ENCODE measurements at regions not wholly inside any gene's neighbourhood (a gene's known extent, or its start where the extent isn't known, plus 50 kb on each side); places are given as distances from the start of the nearest gene placed in this dataset.

GRCh38 chr15:37199545-37199944, 99.2 kb upstream of the MEIS2 start:
- Mint-ChIP-seq H3K36me3 (no peaks in the 10 kb centered on the region), H3K27me3 (ENCODE audit: insufficient read depth, low read depth) (no peaks in the 10 kb centered on the region), H3K27ac (no peak overlapping the region), H3K9me3 (no peaks in the 10 kb centered on the region), H3K4me3 (no peak overlapping the region), H3K4me1 (no peaks in the 10 kb centered on the region)
- no peak overlapping the region for H3K27ac ChIP-seq
- no peaks in the 10 kb centered on the region for H3K79me2 ChIP-seq (ENCODE audit: low read depth)
- H3F3A ChIP-seq (ENCODE audit: low read depth), result no peaks in the 10 kb centered on the region
- no peak overlapping the region for H3K9ac ChIP-seq
- H3K4me1 ChIP-seq, result no peaks in the 10 kb centered on the region
- H3K4me3 ChIP-seq, result no peak overlapping the region
- no peaks in the 10 kb centered on the region for H3K9me3 ChIP-seq (ENCODE audit: low read depth)
- no peak overlapping the region for H2AFZ ChIP-seq (replicated peaks)
- no peaks in the 10 kb centered on the region for H3K27me3 ChIP-seq
- no peak overlapping the region for H3K4me2 ChIP-seq
- H3K36me3 ChIP-seq, result no peaks in the 10 kb centered on the region
- H4K20me1 ChIP-seq (ENCODE audit: low read depth), result no peaks in the 10 kb centered on the region
- TF ChIP-seq EZH2 (IDR thresholded peaks at IDR 0.05) (no peak), EZH2phosphoT487 (IDR thresholded peaks at IDR 0.05) (no peak), CTCF (IDR thresholded peaks at IDR 0.05) (no peak)
- DNase-seq (ENCODE audit: low spot score), result no peak

GRCh38 chr15:37203050-37203449, 102.7 kb upstream of the MEIS2 start:
- H3K27me3 Mint-ChIP-seq (ENCODE audit: insufficient read depth, low read depth), result no peaks in the 10 kb centered on the region
- TF ChIP-seq EZH2phosphoT487 (IDR thresholded peaks at IDR 0.05) (no peak), EZH2 (IDR thresholded peaks at IDR 0.05) (no peak), CTCF (IDR thresholded peaks at IDR 0.05) (no peak)
- Histone ChIP-seq H3F3A (ENCODE audit: low read depth) (no peaks in the 10 kb centered on the region), H3K36me3 (no peaks in the 10 kb centered on the region), H3K79me2 (ENCODE audit: low read depth) (no peaks in the 10 kb centered on the region), H2AFZ (replicated peaks) (no peak overlapping the region), H3K4me2 (no peak overlapping the region), H3K4me3 (no peak overlapping the region), H3K9me3 (ENCODE audit: low read depth) (no peaks in the 10 kb centered on the region), H3K9ac (no peak overlapping the region), H4K20me1 (ENCODE audit: low read depth) (no peaks in the 10 kb centered on the region), H3K27ac (no peak overlapping the region), H3K4me1 (no peaks in the 10 kb centered on the region), H3K27me3 (no peaks in the 10 kb centered on the region)
- no peak overlapping the region for H3K4me3 Mint-ChIP-seq
- no peaks in the 10 kb centered on the region for H3K4me1 Mint-ChIP-seq
- no peaks in the 10 kb centered on the region for H3K9me3 Mint-ChIP-seq
- H3K36me3 Mint-ChIP-seq, result no peaks in the 10 kb centered on the region
- H3K27ac Mint-ChIP-seq, result no peak overlapping the region
- DNase-seq (ENCODE audit: low spot score), result no peak

GRCh38 chr15:37204692-37205091, 104.3 kb upstream of the MEIS2 start:
- Mint-ChIP-seq H3K4me1 (no peaks in the 10 kb centered on the region), H3K36me3 (no peaks in the 10 kb centered on the region)

More at GRCh38 chr15:37204692-37205091, 104.3 kb upstream of the MEIS2 start:
- Histone ChIP-seq H3K27ac (no peak overlapping the region), H4K20me1 (ENCODE audit: low read depth) (no peaks in the 10 kb centered on the region), H3K4me2 (no peak overlapping the region), H3F3A (ENCODE audit: low read depth) (no peaks in the 10 kb centered on the region), H3K4me1 (no peaks in the 10 kb centered on the region), H2AFZ (replicated peaks) (no peak overlapping the region), H3K36me3 (no peaks in the 10 kb centered on the region), H3K4me3 (no peak overlapping the region), H3K79me2 (ENCODE audit: low read depth) (no peaks in the 10 kb centered on the region), H3K9me3 (ENCODE audit: low read depth) (no peaks in the 10 kb centered on the region), H3K27me3 (no peaks in the 10 kb centered on the region), H3K9ac (no peak overlapping the region)
- Mint-ChIP-seq H3K4me3 (no peak overlapping the region), H3K27me3 (ENCODE audit: insufficient read depth, low read depth) (no peaks in the 10 kb centered on the region), H3K9me3 (no peaks in the 10 kb centered on the region), H3K27ac (no peak overlapping the region)
- DNase-seq (ENCODE audit: low spot score), result no peak
- TF ChIP-seq CTCF (IDR thresholded peaks at IDR 0.05) (peak; percentile 19), EZH2 (IDR thresholded peaks at IDR 0.05) (no peak), EZH2phosphoT487 (IDR thresholded peaks at IDR 0.05) (no peak)

Measured in neural progenitor cell (in vitro differentiated cells).